IMR-90 (cell line): ENCODE measurements at regions not wholly inside any gene's neighbourhood (a gene's known extent, or its start where the extent isn't known, plus 50 kb on each side); places are given as distances from the start of the nearest gene placed in this dataset.

Source experiments
- ATAC-seq: fragments of 200-7000 bp; cut with Tn5 transposase; 2 replicates; pipeline ENCODE4 v1.9.1; 2020; ENCODE audit warnings: low read depth, mild to moderate bottlenecking, moderate library complexity
- BruUV-seq: library from RNA; stranded (reverse); fragments of 400-500 nt; replicated peaks from 2 replicates; lab custom pipeline; 2021; lab: Mats Ljungman, UMichigan
- CTCF ChIA-PET: fragments of 300-600 bp; formaldehyde crosslinking; extraction: SDS; loops from one replicate; lab custom pipeline; 2021; ENCODE audit warnings: antibody characterized with exemption; lab: Yijun Ruan, JAX
- POLR2A ChIA-PET: fragments of 300-600 bp; sonication (Branson Sonifier 250); formaldehyde crosslinking; loops from one replicate; lab custom pipeline; 2022; ENCODE audit warnings: antibody characterized with exemption; ENCODE audit not compliant: unreplicated experiment; lab: Charles Lee
- DNase-seq: peaks from one replicate; pipeline ENCODE4 v3.0.0; 2013
- H2AFZ ChIP-seq: replicated peaks from 2 replicates; pipeline ENCODE3; 2013; ENCODE audit warnings: low read length, mild to moderate bottlenecking; ENCODE audit not compliant: poor library complexity
- H2AK5ac ChIP-seq: 2 replicates; pipeline ENCODE4 v1.6.1; 2013; ENCODE audit warnings: low read depth, low read length, inconsistent platforms
- H2AK9ac ChIP-seq: replicated peaks from 2 replicates; pipeline ENCODE3; 2013; ENCODE audit warnings: mild to moderate bottlenecking, low read depth, low read length, moderate library complexity; ENCODE audit not compliant: poor library complexity
- H2BK120ac ChIP-seq: 2 replicates; pipeline ENCODE4 v1.6.1; 2013; ENCODE audit warnings: low read depth, low read length, inconsistent platforms
- H2BK15ac ChIP-seq: 3 replicates; pipeline ENCODE4 v1.6.1; 2013; ENCODE audit warnings: low read depth, low read length, inconsistent platforms
- H2BK20ac ChIP-seq: 2 replicates; pipeline ENCODE4 v1.6.1; 2013; ENCODE audit warnings: low read depth, mild to moderate bottlenecking, inconsistent platforms, low read length, moderate library complexity
- H2BK5ac ChIP-seq: 2 replicates; pipeline ENCODE4 v1.6.1; 2013; ENCODE audit warnings: mild to moderate bottlenecking, low read depth, low read length, inconsistent platforms; ENCODE audit not compliant: poor library complexity, severe bottlenecking
- H3K14ac ChIP-seq: replicated peaks from 2 replicates; pipeline ENCODE4 v1.6.1; 2013; ENCODE audit warnings: low read depth, low read length, inconsistent platforms
- H3K18ac ChIP-seq: 2 replicates; pipeline ENCODE4 v1.6.1; 2013; ENCODE audit warnings: low read depth, low read length, control low read depth
- H3K23ac ChIP-seq: 2 replicates; pipeline ENCODE4 v1.6.1; 2013; ENCODE audit warnings: low read depth, low read length, inconsistent platforms
- H3K27ac ChIP-seq: 2 replicates; pipeline ENCODE4 v1.5.1; 2013; ENCODE audit warnings: mild to moderate bottlenecking, control low read depth, low read length; ENCODE audit not compliant: insufficient read depth
- H3K27me3 ChIP-seq: 2 replicates; pipeline ENCODE4 v1.6.1; 2013; ENCODE audit warnings: low read length; ENCODE audit not compliant: control insufficient read depth, insufficient read depth
- H3K36me3 ChIP-seq: 2 replicates; pipeline ENCODE4 v1.6.1; 2013; ENCODE audit warnings: low read length, mixed read lengths; ENCODE audit not compliant: control insufficient read depth, insufficient read depth
- H3K4ac ChIP-seq: 2 replicates; pipeline ENCODE4 v1.6.1; 2013; ENCODE audit warnings: low read depth, low read length, inconsistent platforms
- H3K4me1 ChIP-seq: 2 replicates; pipeline ENCODE4 v1.6.1; 2013; ENCODE audit warnings: low read length, mixed read lengths; ENCODE audit not compliant: control insufficient read depth, insufficient read depth
- H3K4me2 ChIP-seq: 2 replicates; pipeline ENCODE4 v1.6.1; 2013; ENCODE audit warnings: low read depth, mild to moderate bottlenecking, control low read depth, low read length, moderate library complexity
- H3K4me3 ChIP-seq: 2 replicates; pipeline ENCODE4 v1.5.1; 2013; ENCODE audit warnings: low read depth, mild to moderate bottlenecking, control low read depth, low read length, moderate library complexity; ENCODE audit not compliant: insufficient read depth
- H3K56ac ChIP-seq: 2 replicates; pipeline ENCODE4 v1.6.1; 2013; ENCODE audit warnings: low read length, inconsistent platforms; ENCODE audit not compliant: insufficient read depth; ENCODE audit errors: extremely low read depth
- H3K79me1 ChIP-seq, 2 experiments: 2 replicates each; pipeline ENCODE4 v1.6.1; 2013; ENCODE audit warnings: low read length in 2 of 2, inconsistent platforms in 1 of 2, low read depth in 1 of 2
- H3K9ac ChIP-seq: 2 replicates; pipeline ENCODE4 v1.6.1; 2013; ENCODE audit warnings: low read depth, low read length, control low read depth
- H3K9me1 ChIP-seq: 2 replicates; pipeline ENCODE4 v1.6.1; 2013; ENCODE audit warnings: low read length, inconsistent platforms; ENCODE audit not compliant: insufficient read depth
- H3K9me3 ChIP-seq: 2 replicates; pipeline ENCODE4 v1.6.1; 2013; ENCODE audit warnings: low read length; ENCODE audit not compliant: control insufficient read depth, insufficient read depth
- H4K20me1 ChIP-seq: 2 replicates; pipeline ENCODE4 v1.6.1; 2013; ENCODE audit warnings: low read length, inconsistent platforms; ENCODE audit not compliant: insufficient read depth
- H4K5ac ChIP-seq: 2 replicates; pipeline ENCODE4 v1.6.1; 2013; ENCODE audit warnings: mild to moderate bottlenecking, low read depth, low read length, control low read depth
- H4K8ac ChIP-seq, 2 experiments: 2 replicates each; pipeline ENCODE4 v1.6.1; 2013; ENCODE audit warnings: low read depth in 2 of 2, low read length in 2 of 2, control low read depth in 1 of 2, inconsistent platforms in 1 of 2
- H4K91ac ChIP-seq: 2 replicates; pipeline ENCODE4 v1.6.1; 2013; ENCODE audit warnings: low read depth, low read length, inconsistent platforms; ENCODE audit not compliant: insufficient read depth
- CTCF ChIP-seq: conservative IDR thresholded peaks from 2 replicates; pipeline ENCODE4 v1.5.1; 2012; ENCODE audit warnings: mild to moderate bottlenecking, low read depth, low read length, improper control_type of control experiment
- RAD21 ChIP-seq: IDR thresholded peaks from 2 replicates; pipeline ENCODE4 v1.6.1; 2012; ENCODE audit warnings: low read length, improper control_type of control experiment
- WGBS, 2 experiments: methylation state at CpG; one replicate each; pipeline versions ENCODE4 v1.1.5 to v1.1.7; 2013; ENCODE audit warnings: missing lambda C conversion rate in 2 of 2; ENCODE audit not compliant: insufficient read length in 1 of 2; ENCODE audit errors: extremely low coverage in 2 of 2; 5-methylcytosine and 5-hydroxymethylcytosine counted together
- dilution Hi-C: fragments of 300-500 bp; cut with HindIII; formaldehyde crosslinking; loops from one replicate; pipeline ENCODE4 v1.14.3; 2018; ENCODE audit warnings: low sequenced_read_pairs; ENCODE audit not compliant: unreplicated experiment
- in situ Hi-C: fragments of 300-500 bp; cut with MboI; formaldehyde crosslinking; loops from 3 replicates; pipeline ENCODE4 v1.14.3; 2019; ENCODE audit warnings: low sequenced_read_pairs, inconsistent platforms, mixed read lengths
- intact Hi-C: fragments of 100-400 bp; cut with micrococcal nuclease; formaldehyde crosslinking; loops from 2 replicates; pipeline ENCODE4 v1.10.0; 2022

GRCh38 chr4:170827562-170828274, 738.0 kb upstream of the AADAT start:
- Histone ChIP-seq H3K18ac (no peak overlapping the region), H2AK5ac (no peak overlapping the region), H2AFZ (no peak overlapping the region), H2BK15ac (no peak overlapping the region), H4K20me1 (no peaks in the 10 kb centered on the region), H4K5ac (no peak overlapping the region), H3K4ac (no peak overlapping the region), H3K9me3 (peaks cover 2% of the 10 kb centered on the region; the same call in 1 of the 2 replicates), H3K27me3 (no peaks in the 10 kb centered on the region), H4K8ac (no peak overlapping the region), H3K36me3 (no peaks in the 10 kb centered on the region), H3K79me1 (no peaks in the 10 kb centered on the region), H2BK20ac (no peak overlapping the region), H3K9ac (no peak overlapping the region), H3K14ac (no peak overlapping the region), H3K23ac (no peak overlapping the region), H3K56ac (no peak overlapping the region), H3K4me1 (no peaks in the 10 kb centered on the region), H3K9me1 (no peaks in the 10 kb centered on the region), H3K27ac (no peak overlapping the region), H4K91ac (no peak overlapping the region), H3K4me2 (no peak overlapping the region), H3K4me3 (no peak overlapping the region), H2BK5ac (no peak overlapping the region), H2AK9ac (no peak overlapping the region), H2BK120ac (no peak overlapping the region)
- intact Hi-C loops (no loop called here), in situ Hi-C loops (no loop called here), dilution Hi-C loops (no loop called here)
- DNase-seq, result no peak
- ATAC-seq, result no peak
- no CpG with 5 or more reads among the region's 3 CpGs for WGBS, 2 experiments
- ChIA-PET POLR2A (no interaction called here), CTCF (no interaction called here)
- TF ChIP-seq CTCF, result no peak
- no peak for TF ChIP-seq RAD21
- no TSS peak for BruUV-seq
